ENCODE measurements at regions not wholly inside any gene's neighbourhood (a gene's known extent, or its start where the extent isn't known, plus 50 kb on each side); places are given as distances from the start of the nearest gene placed in this dataset.
A peak's percentile ranks its signal among the peaks of the same experiment; 100 is the strongest.

GRCh38 chr20:7330850-7331249 lies 563.4 kb downstream of the BMP2 start (continued):
- TF ChIP-seq, protein P1, sequence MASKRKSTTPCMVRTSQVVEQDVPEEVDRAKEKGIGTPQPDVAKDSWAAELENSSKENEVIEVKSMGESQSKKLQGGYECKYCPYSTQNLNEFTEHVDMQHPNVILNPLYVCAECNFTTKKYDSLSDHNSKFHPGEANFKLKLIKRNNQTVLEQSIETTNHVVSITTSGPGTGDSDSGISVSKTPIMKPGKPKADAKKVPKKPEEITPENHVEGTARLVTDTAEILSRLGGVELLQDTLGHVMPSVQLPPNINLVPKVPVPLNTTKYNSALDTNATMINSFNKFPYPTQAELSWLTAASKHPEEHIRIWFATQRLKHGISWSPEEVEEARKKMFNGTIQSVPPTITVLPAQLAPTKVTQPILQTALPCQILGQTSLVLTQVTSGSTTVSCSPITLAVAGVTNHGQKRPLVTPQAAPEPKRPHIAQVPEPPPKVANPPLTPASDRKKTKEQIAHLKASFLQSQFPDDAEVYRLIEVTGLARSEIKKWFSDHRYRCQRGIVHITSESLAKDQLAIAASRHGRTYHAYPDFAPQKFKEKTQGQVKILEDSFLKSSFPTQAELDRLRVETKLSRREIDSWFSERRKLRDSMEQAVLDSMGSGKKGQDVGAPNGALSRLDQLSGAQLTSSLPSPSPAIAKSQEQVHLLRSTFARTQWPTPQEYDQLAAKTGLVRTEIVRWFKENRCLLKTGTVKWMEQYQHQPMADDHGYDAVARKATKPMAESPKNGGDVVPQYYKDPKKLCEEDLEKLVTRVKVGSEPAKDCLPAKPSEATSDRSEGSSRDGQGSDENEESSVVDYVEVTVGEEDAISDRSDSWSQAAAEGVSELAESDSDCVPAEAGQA (IDR thresholded peaks at IDR 0.05; ENCODE audit: low read depth): no peak
- TF ChIP-seq, protein P1 (CRISPR knock-in tag; IDR thresholded peaks at IDR 0.05; ENCODE audit: borderline replicate concordance): no peak
- no peak for TF ChIP-seq ZNF768 (CRISPR knock-in tag; IDR thresholded peaks at IDR 0.05)
- TF ChIP-seq, protein P2, sequence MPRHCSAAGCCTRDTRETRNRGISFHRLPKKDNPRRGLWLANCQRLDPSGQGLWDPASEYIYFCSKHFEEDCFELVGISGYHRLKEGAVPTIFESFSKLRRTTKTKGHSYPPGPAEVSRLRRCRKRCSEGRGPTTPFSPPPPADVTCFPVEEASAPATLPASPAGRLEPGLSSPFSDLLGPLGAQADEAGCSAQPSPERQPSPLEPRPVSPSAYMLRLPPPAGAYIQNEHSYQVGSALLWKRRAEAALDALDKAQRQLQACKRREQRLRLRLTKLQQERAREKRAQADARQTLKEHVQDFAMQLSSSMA (CRISPR knock-in tag; IDR thresholded peaks at IDR 0.05): no peak
- no peak for TF ChIP-seq NCOA5 (CRISPR knock-in tag; IDR thresholded peaks at IDR 0.05)

GRCh38 chr20:7332169-7332568 lies 564.7 kb downstream of the BMP2 start:
- Histone ChIP-seq H3K9ac (ENCODE audit: insufficient read depth, low read depth, low read length) (no peak overlapping the region), H3K9me3 (ENCODE audit: low read length) (no peaks in the 10 kb centered on the region), H2AFZ (ENCODE audit: low read length) (no peak overlapping the region), H3K27ac (ENCODE audit: extremely low read length, insufficient read depth, low read length) (no peak overlapping the region), H3K79me2 (ENCODE audit: insufficient read depth, low read length) (no peaks in the 10 kb centered on the region), H3K4me1 (ENCODE audit: insufficient read depth, low read length) (no peaks in the 10 kb centered on the region), H3K4me3 (replicated peaks in 1 of 3; ENCODE audit: insufficient read depth in 1 of 3, low read depth in 2 of 3, low read length in 3 of 3) (no peak overlapping the region), H3K4me2 (ENCODE audit: low read depth, low read length) (no peak overlapping the region), H4K20me1 (ENCODE audit: insufficient read depth, low read length) (no peaks in the 10 kb centered on the region), H3K27me3 (ENCODE audit: control insufficient read depth in 1 of 2, insufficient read depth in 2 of 2, low read length in 2 of 2) (no peaks in the 10 kb centered on the region), H3K36me3 (replicated peaks in 1 of 2; ENCODE audit: control insufficient read depth in 1 of 2, insufficient read depth in 2 of 2, low read length in 2 of 2) (no peaks in the 10 kb centered on the region)
- peak; percentile 42; the same call in 1 of the 3 replicates for ATAC-seq
- in situ Hi-C loops (cut with HindIII; ENCODE audit: extremely low pct_ligation_motif_present, low pct_unique_long_range_greater_than_20kb): no loop called here
- POLR2A ChIA-PET: no interaction called here
- no peak for FAIRE-seq
- WGBS (ENCODE audit: low lambda C conversion rate): 0% methylated on average over 1 of the region's 1 CpG
- no peak for DNase-seq (ENCODE audit: low spot score)
- TF ChIP-seq, protein P3, sequence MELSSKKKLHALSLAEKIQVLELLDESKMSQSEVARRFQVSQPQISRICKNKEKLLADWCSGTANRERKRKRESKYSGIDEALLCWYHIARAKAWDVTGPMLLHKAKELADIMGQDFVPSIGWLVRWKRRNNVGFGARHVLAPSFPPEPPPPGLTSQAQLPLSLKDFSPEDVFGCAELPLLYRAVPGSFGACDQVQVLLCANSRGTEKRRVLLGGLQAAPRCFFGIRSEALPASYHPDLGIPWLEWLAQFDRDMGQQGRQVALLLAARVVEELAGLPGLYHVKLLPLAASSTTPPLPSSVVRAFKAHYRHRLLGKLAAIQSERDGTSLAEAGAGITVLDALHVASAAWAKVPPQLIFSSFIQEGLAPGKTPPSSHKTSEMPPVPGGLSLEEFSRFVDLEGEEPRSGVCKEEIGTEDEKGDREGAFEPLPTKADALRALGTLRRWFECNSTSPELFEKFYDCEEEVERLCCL (CRISPR knock-in tag; IDR thresholded peaks at IDR 0.05; ENCODE audit: borderline replicate concordance): no peak
- TF ChIP-seq ARNTL (CRISPR knock-in tag; IDR thresholded peaks at IDR 0.05) (no peak), SOX13 (IDR thresholded peaks at IDR 0.05) (no peak), SOX13 (CRISPR knock-in tag; conservative IDR thresholded peaks at IDR 0.05 in 1 of 2, IDR thresholded peaks at IDR 0.05 in 1 of 2) (no peak), ZNF33B (CRISPR knock-in tag; IDR thresholded peaks at IDR 0.05) (no peak), ZNF263 (CRISPR knock-in tag; IDR thresholded peaks at IDR 0.05) (no peak), ZFP82 (CRISPR knock-in tag; IDR thresholded peaks at IDR 0.05; ENCODE audit: borderline replicate concordance) (no peak), CBX2 (IDR thresholded peaks at IDR 0.05; ENCODE audit: low read depth, low read length) (no peak), CBX2 (CRISPR knock-in tag; IDR thresholded peaks at IDR 0.05; ENCODE audit: low read depth) (no peak)
- CTCF ChIA-PET (ENCODE audit: low intra/inter-chr PET ratio, low total read pairs): no interaction called here
- intact Hi-C loops (cut with micrococcal nuclease; ENCODE audit: unreplicated experiment): no loop called here
- BruUV-seq (replicated peaks): no TSS peak
